Neural cell (in vitro differentiated cells): ENCODE measurements at regions not wholly inside any gene's neighbourhood (a gene's known extent, or its start where the extent isn't known, plus 50 kb on each side); places are given as distances from the start of the nearest gene placed in this dataset.

Experiments
- EZH2 ChIP-seq: fragments of 200-600, 300-800 bp; shearing (Covaris generic), sonication (generic); IDR thresholded peaks from 2 replicates; pipeline ENCODE4 v1.6.1; 2014; ENCODE audit warnings: antibody characterized with exemption, low read length, borderline replicate concordance, mild to moderate bottlenecking; ENCODE audit not compliant: insufficient read depth, poor library complexity, severe bottlenecking
- TAF1 ChIP-seq: IDR thresholded peaks from 2 replicates; pipeline ENCODE4 v1.6.1; 2012; ENCODE audit warnings: low read depth
- TF ChIP-seq, protein P1 (sequence below): fragments of 450-650 bp; IDR thresholded peaks from 2 replicates; pipeline ENCODE4 v1.5.1; 2014; ENCODE audit warnings: antibody characterized with exemption, mild to moderate bottlenecking, moderate library complexity; ENCODE audit not compliant: poor library complexity, severe bottlenecking

GRCh38 chr11:64456509-64457320 is 97.8 kb downstream of the RPS6KA4 start:
- TF ChIP-seq TAF1 (no peak), EZH2 (no peak)
- TF ChIP-seq, protein P1, sequence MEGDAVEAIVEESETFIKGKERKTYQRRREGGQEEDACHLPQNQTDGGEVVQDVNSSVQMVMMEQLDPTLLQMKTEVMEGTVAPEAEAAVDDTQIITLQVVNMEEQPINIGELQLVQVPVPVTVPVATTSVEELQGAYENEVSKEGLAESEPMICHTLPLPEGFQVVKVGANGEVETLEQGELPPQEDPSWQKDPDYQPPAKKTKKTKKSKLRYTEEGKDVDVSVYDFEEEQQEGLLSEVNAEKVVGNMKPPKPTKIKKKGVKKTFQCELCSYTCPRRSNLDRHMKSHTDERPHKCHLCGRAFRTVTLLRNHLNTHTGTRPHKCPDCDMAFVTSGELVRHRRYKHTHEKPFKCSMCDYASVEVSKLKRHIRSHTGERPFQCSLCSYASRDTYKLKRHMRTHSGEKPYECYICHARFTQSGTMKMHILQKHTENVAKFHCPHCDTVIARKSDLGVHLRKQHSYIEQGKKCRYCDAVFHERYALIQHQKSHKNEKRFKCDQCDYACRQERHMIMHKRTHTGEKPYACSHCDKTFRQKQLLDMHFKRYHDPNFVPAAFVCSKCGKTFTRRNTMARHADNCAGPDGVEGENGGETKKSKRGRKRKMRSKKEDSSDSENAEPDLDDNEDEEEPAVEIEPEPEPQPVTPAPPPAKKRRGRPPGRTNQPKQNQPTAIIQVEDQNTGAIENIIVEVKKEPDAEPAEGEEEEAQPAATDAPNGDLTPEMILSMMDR = no peak
